ENCODE measurements at regions not wholly inside any gene's neighbourhood (a gene's known extent, or its start where the extent isn't known, plus 50 kb on each side); places are given as distances from the start of the nearest gene placed in this dataset.
"Not testable (repeated sequence)": the region's sequence is repeated elsewhere in the genome, so short reads cannot be mapped to it uniquely, and the experiment has no call there.

GRCh38 chr10:31694126-31694685, 234.4 kb downstream of the ARHGAP12 start:
- H3K4me3 ChIP-seq: no peak overlapping the region
- no peak overlapping the region for H3K27ac ChIP-seq

DNA sequence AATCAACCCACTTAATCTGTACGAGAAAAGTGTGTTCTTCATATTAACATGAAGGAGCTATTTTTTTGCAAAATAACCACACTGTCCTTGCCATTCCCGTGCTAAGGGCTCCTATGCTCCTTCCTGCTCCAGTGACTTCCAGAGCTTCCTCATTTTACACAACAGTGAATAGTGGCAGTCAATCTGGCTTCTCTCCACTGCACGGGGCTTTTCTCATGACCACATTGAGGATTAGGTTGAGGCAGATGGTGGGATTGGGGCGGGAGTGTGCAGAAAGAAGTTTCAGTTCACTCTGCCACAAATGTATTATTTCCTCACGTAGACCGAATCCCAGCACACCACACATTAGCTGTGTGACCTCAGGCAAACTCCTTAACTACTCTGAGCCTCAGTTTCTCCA, 235.1 kb downstream of the ARHGAP12 start:
- H3K4me3 ChIP-seq: no peak overlapping the region
- no peak overlapping the region for H3K27ac ChIP-seq

DNA sequence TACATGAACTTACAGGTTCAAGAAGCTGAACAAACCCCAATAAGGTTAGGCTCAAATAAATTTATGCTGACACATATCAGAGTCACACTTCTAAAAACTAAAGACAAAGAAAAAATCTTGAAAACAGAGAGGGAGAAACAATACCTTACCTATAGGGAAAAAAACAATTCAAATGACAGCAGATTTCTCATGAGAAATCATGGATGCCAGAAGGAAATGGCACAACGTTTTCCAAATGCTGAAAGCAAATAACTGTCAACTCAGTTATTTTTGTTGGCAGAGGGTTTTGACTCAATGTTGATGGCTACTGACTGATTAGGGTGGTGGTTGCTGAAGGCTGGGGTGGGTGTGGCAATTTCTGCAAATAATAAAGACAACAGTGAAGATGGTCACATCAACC, 239.4 kb downstream of the ARHGAP12 start:
- Histone ChIP-seq H3K4me3 (no peak overlapping the region), H3K27ac (no peak overlapping the region)

DNA sequence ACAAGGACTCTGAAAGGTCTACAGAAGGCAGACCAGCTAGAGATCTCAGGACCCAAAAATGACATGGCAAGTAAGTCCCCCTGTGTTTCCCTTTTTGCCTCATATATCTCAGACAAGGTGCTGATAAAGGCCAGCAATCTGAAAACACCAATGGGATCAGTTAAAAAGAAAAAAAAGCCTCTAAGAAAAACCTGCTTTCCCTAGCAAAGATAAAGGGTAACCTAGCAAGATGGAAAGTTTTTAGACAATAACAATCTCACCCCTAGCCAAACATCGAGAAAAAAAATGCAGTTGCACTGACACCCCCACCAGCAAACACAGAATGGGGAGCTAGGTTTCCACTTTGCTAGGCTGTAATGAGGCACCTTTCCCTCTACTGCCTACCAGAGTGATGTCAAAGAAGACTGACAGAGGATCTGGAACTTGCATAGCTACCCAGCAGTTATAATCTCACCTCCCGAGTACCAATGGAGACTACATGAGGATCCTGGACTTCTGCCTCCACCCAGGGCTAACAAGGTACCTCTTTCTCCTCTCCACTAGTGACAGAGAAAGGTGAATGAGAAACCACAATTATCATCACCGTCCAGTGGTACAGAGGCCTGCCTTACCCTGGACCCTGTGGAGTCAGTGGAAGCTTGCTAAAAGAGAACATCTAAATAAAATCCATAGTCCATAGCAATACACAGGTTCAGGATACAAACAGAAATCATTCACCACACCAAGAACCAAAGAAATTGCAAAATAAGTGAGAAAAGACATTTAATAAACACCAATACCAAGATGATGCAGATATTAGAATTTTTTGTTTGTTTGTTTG, 240.8 kb downstream of the ARHGAP12 start:
- H3K4me3 ChIP-seq: no peak overlapping the region
- no peak overlapping the region for H3K27ac ChIP-seq

- Histone ChIP-seq H3K4me3 (no peak overlapping the region), H3K27ac (no peak overlapping the region)
These were observed 242.0 kb downstream of the ARHGAP12 start for GRCh38 chr10:31686599-31686998.

GRCh38 chr10:31683682-31684081, 244.9 kb downstream of the ARHGAP12 start:
- Histone ChIP-seq H3K4me3 (no peak overlapping the region), H3K27ac (no peak overlapping the region)

- peak overlapping the region in 1 of 21 experiments; percentile 77 for H3K27ac ChIP-seq
- H3K4me3 ChIP-seq: no peak overlapping the region
These were observed 248.7 kb downstream of the ARHGAP12 start for GRCh38 chr10:31679936-31680335.

DNA sequence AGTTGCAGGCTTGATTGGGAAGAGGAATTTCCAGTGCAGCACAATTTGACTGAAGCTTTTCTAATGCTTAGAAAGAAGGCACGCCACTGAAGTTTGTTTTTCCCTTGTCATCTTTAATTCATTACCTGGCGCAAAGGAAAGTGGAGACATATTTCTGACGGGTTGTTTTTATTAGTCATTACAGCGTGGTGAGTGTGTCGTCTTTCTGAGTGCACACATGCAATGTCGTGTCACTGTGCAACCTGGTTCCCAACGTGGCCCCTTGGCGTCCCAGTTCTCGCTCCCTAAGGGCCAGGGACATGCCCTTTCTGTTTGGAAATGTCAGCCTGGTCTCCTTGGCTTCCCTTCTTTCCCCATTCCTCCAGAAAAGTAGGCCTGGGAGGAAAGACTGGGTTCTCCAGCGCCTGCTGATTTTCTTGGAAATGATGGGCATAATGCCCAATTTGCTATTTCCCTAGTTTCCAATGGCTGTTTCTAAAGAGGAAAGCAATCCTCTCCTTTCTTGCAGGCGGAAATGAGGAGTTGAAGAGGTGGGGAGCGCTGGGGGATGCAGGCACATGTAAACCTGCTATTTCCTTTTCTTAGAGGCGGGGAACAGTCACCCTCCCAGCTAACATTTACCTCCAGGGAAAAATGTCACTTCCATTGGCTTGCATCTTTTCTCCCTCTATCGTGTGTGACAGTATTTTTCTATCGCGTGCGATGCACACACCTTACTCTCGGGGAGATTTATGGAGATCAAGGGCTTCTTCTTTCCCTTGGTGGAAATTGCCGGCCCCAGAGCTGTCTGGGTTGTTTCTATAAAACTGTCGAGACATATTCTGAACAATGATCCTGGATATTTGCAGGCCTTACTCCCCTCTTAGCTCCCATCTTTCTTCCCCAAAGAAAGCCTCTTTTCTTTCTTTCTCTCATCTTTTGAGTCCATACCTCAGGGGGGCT, 249.8 kb downstream of the ARHGAP12 start:
- Histone ChIP-seq H3K27ac (peak overlapping the region in 15 of 21 experiments; percentile 8 to 80 (median 57)), H3K4me3 (no peak overlapping the region)

GRCh38 chr10:31678139-31678536, 250.5 kb downstream of the ARHGAP12 start:
- peak overlapping the region in 15 of 21 experiments; percentile 8 to 80 (median 57) for H3K27ac ChIP-seq
- no peak overlapping the region for H3K4me3 ChIP-seq

DNA sequence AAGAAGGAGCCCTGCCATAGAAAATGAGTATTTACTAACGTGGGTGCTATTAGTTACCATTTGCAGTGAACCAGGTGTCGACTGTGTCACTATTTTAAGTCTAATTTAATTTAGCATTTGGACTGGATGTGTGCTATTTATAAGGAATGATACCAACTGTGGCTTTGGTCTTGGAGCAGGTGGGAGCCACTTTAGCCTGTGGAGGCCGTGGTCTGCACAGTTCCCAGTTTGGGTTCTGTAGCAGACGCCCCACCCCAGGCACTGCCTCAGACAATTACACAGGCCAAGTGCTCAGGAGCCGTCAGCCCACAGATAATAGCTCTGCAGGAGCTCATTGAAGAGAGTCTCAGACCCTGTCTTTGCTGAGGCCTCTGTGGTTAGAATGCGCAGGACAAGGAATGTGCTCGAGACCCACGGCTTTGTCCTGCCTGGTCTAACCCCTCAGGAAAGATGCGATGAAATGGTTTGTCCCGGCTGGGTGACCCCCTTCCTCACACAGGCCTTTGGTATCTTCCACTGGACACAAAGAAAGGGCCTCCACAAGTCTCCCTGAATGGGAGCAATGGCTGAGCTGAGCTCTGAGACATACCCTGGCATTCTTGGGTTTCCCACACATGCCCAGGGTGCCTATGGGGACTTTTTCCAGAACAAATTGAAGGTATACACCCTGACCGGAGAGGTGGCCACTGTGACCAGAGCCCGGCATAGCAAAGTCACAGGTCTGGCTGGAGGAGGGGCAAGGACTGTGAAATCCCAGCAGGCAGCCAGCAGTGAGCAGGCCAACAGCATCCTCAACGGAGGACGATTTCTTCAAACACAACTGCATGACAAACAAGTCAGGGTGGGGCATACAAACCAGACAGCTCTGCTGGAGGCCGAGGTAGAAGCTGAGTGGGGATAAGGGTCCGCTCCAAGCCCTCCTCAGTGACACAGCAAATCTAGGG, 251.2 kb downstream of the ARHGAP12 start:
- Histone ChIP-seq H3K4me3 (no peak overlapping the region), H3K27ac (peak overlapping the region in 12 of 21 experiments; percentile 8 to 80 (median 68))

- Histone ChIP-seq H3K27ac (no peak overlapping the region), H3K4me3 (no peak overlapping the region)
These were observed 252.9 kb downstream of the ARHGAP12 start for GRCh38 chr10:31675726-31676125.

GRCh38 chr10:31669357-31669756, 259.3 kb downstream of the ARHGAP12 start:
- H3K4me3 ChIP-seq: no peak overlapping the region
- peak overlapping the region in 4 of 21 experiments; percentile 6 to 65 (median 27) for H3K27ac ChIP-seq

DNA sequence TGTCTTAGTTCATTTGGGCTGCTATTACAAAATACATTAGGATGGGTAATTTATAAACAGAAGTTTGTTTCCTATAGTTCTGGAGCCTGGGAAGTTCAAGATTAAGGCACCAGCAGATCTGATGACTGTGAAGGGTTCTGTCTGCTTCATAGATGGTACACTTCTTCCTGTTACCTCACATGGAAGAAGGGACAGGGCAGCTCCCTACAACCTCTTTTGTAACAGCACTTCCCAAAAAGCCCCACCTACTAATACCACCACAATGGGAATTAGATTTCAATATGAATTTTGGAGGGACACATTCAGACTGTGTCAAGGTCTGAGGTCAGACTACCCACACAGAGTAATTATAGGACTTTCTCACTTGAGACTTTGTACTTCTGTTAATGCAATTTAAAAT, 260.3 kb downstream of the ARHGAP12 start:
- Histone ChIP-seq H3K4me3 (no peak overlapping the region), H3K27ac (peak overlapping the region in 3 of 21 experiments; percentile 22 to 65 (median 32))

DNA sequence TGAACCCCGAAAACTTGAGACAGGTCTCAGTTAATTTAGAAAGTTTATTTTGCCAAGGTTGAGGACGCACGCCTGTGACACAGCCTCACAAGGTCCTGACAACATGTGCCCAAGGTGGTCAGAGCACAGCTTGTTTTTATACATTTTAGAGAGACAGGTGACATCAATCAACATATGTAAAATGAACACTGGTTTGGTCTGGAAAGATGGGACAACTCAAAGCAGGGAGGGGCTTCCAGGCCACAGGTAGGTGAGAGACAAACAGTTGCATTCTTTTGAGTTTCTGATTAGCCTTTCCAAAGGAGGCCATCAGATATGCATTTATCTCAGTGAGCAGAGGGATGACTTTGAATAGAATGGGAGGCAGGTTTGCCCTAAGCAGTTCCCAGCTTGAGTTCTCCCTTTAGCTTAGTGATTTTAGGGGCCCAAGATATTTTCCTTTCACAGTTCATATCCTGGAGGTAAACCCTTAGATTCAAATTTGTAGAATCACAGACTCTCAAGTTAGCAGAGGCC, 262.8 kb downstream of the ARHGAP12 start:
- not testable (repeated sequence) for H3K27ac ChIP-seq, H3K4me3 ChIP-seq

GRCh38 chr10:31664803-31665202, 263.8 kb downstream of the ARHGAP12 start:
- no peak overlapping the region for H3K27ac ChIP-seq
- H3K4me3 ChIP-seq: no peak overlapping the region

GRCh38 chr10:31664071-31664470, 264.6 kb downstream of the ARHGAP12 start:
- H3K27ac ChIP-seq: peak overlapping the region in 1 of 21 experiments; percentile 50
- H3K4me3 ChIP-seq: not testable (repeated sequence)

DNA sequence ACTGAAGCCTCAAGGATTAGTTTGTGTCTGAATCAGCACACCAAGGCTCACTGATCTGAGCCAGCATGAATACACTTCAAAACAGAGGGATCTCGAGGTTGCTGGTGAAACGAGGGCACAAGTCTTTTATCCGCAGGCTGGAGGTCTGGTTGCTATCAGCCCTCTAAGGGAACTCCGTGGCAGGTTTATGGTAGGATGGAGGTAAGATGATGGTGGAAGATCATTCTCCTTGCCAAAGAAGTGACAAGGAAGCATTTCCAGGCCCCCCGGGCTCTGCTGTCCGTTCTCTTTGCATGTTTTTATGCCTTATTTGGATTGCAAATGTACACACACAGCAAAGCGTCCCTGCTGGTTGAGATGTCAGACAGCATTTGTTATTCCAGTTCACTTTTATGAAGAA, 268.3 kb downstream of the ARHGAP12 start:
- H3K27ac ChIP-seq: peak overlapping the region in 9 of 21 experiments; percentile 2 to 74 (median 23)

DNA sequence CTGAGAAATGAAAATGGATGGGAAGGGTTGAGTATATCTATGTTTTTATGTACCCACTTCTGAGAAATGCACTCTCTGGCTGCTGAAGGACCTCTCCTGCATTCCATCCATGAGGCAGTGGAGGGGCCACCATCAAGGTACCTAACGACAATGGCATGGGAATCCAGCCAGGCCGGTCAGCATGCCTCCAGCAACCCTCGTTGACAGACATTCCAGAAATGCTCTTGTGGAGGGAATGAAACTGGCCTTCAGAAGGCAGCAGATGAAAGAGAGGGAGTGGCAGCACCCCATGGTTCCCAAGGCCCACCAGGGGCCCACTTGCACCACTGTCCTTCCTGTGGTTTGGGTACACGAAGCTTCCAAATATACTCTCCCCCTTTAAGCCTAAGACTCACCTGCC, 269.0 kb downstream of the ARHGAP12 start:
- Histone ChIP-seq H3K27ac (peak overlapping the region in 9 of 21 experiments; percentile 2 to 74 (median 23)), H3K4me3 (no peak overlapping the region)

More for the DNA sequence above, 268.3 kb downstream of the ARHGAP12 start:
- no peak overlapping the region for H3K4me3 ChIP-seq

DNA sequence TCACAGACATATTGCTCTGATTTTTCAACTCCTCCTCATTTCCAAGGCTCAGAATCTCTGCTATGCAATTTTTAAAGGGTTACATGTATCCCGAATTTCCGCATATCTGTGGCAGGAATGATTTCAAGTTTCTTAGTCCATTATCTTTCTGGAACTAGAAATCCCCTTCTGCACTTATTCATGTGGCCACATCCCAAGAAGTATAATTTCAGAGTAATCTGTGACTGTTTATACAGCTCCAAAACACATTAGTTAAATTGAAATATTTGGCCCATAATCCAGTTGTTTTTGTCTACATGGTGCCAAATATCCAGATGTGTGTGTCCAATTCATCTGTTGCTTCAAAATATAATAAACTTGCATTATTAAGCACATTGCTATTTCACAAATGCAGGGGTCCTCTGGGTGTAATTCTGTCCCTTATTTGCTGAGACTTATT, 271.2 kb downstream of the ARHGAP12 start:
- no peak overlapping the region for H3K4me3 ChIP-seq
- H3K27ac ChIP-seq: peak overlapping the region in 4 of 21 experiments; percentile 25 to 64 (median 28)

All from skin epidermis (tissue), 12 donors.